Left lung (tissue), 4 donors: ENCODE measurements at regions not wholly inside any gene's neighbourhood (a gene's known extent, or its start where the extent isn't known, plus 50 kb on each side); places are given as distances from the start of the nearest gene placed in this dataset.

Source experiments
- ATAC-seq: fragments of 200-7000 bp; cut with Tn5 transposase; one replicate; pipeline ENCODE4 v1.9.1; 2020; ENCODE audit warnings: moderate library complexity
- DNase-seq, 4 donors: peaks; one replicate each; pipeline ENCODE4 v3.0.0-alpha.2; 2013 to 2020
- H3K27ac ChIP-seq, 2 donors: fragments of 200-600 bp; sonication (generic) in 1 of 2; one replicate each; pipeline versions ENCODE4 v1.5.0 to v1.8.0; 2020 to 2021
- H3K27me3 ChIP-seq, 2 donors: fragments of 200-600 bp; sonication (generic) in 1 of 2; one replicate each; pipeline versions ENCODE4 v1.5.0 to v1.8.0; 2020 to 2021
- H3K36me3 ChIP-seq, 2 donors: fragments of 200-600 bp; sonication (generic) in 1 of 2; one replicate each; pipeline versions ENCODE4 v1.5.0 to v1.8.0; 2020 to 2021
- H3K4me1 ChIP-seq, 2 donors: fragments of 200-600 bp; one replicate each; pipeline ENCODE4 v1.8.0; 2021
- H3K4me3 ChIP-seq, 2 donors: fragments of 200-600 bp; sonication (generic) in 1 of 2; one replicate each; pipeline versions ENCODE4 v1.5.0 to v1.8.0; 2020 to 2021; ENCODE audit warnings: mild to moderate bottlenecking in 1 of 2
- H3K9me3 ChIP-seq, 2 donors: fragments of 200-600 bp; sonication (generic) in 1 of 2; one replicate each; pipeline versions ENCODE4 v1.5.0 to v1.8.0; 2020 to 2021
- CTCF ChIP-seq, 2 donors: fragments of 200-600 bp; sonication (generic) in 1 of 2; IDR thresholded peaks; one replicate each; pipeline versions ENCODE4 v1.5.0 to v1.8.0; 2021; ENCODE audit warnings: antibody characterized with exemption in 2 of 2
- intact Hi-C, 2 donors: fragments of 100-400 bp; cut with DNase I; formaldehyde crosslinking; loops; one replicate each; pipeline versions ENCODE4 v1.11.2 to v1.14.2; 2022
- donor health status: DM: no; HTN: yes; CAD: no.
- donor health status: DM: no; HTN: no; CAD: no.

- no peak overlapping the region for H3K27ac ChIP-seq
- DNase-seq: no peak
- no peaks in the 10 kb centered on the region for H3K27me3 ChIP-seq
- ATAC-seq: no peak
- H3K4me1 ChIP-seq: no peaks in the 10 kb centered on the region
- H3K9me3 ChIP-seq: no peaks in the 10 kb centered on the region
- no peak overlapping the region for H3K4me3 ChIP-seq
- TF ChIP-seq CTCF (IDR thresholded peaks at IDR 0.05): no peak
- intact Hi-C loops: no loop called here
- H3K36me3 ChIP-seq: no peaks in the 10 kb centered on the region
Observed at GRCh38 chr12:60112763-60113162, 516.9 kb downstream of the SLC16A7 start.

GRCh38 chr12:60114169-60114568 lies 518.3 kb downstream of the SLC16A7 start:
- Histone ChIP-seq H3K4me1 (no peaks in the 10 kb centered on the region), H3K27me3 (no peaks in the 10 kb centered on the region), H3K27ac (no peak overlapping the region), H3K36me3 (no peaks in the 10 kb centered on the region), H3K4me3 (no peak overlapping the region), H3K9me3 (no peaks in the 10 kb centered on the region)
- no peak for TF ChIP-seq CTCF (IDR thresholded peaks at IDR 0.05)
- DNase-seq: no peak
- intact Hi-C loops: no loop called here
- no peak for ATAC-seq

GRCh38 chr12:60119327-60119726 lies 523.5 kb downstream of the SLC16A7 start:
- H3K36me3 ChIP-seq: no peaks in the 10 kb centered on the region
- intact Hi-C loops: no loop called here
- H3K4me3 ChIP-seq: no peak overlapping the region
- no peaks in the 10 kb centered on the region for H3K27me3 ChIP-seq
- no peak for DNase-seq
- no peaks in the 10 kb centered on the region for H3K4me1 ChIP-seq
- H3K27ac ChIP-seq: no peak overlapping the region
- no peak for ATAC-seq
- TF ChIP-seq CTCF (IDR thresholded peaks at IDR 0.05): no peak
- no peaks in the 10 kb centered on the region for H3K9me3 ChIP-seq

GRCh38 chr12:60120199-60120598 lies 524.4 kb downstream of the SLC16A7 start:
- ATAC-seq (no peak), DNase-seq (no peak)
- Histone ChIP-seq H3K27me3 (no peaks in the 10 kb centered on the region), H3K4me3 (no peak overlapping the region), H3K9me3 (no peaks in the 10 kb centered on the region), H3K4me1 (no peaks in the 10 kb centered on the region), H3K36me3 (no peaks in the 10 kb centered on the region), H3K27ac (no peak overlapping the region)
- intact Hi-C loops: no loop called here
- TF ChIP-seq CTCF (IDR thresholded peaks at IDR 0.05): no peak

GRCh38 chr12:60123557-60123956 lies 527.7 kb downstream of the SLC16A7 start:
- intact Hi-C loops: no loop called here
- Histone ChIP-seq H3K27me3 (no peaks in the 10 kb centered on the region), H3K36me3 (no peaks in the 10 kb centered on the region), H3K4me1 (no peaks in the 10 kb centered on the region), H3K9me3 (peaks cover 0 to 10% of the 10 kb centered on the region in 2 donors), H3K27ac (no peak overlapping the region), H3K4me3 (no peak overlapping the region)
- DNase-seq (no peak), ATAC-seq (no peak)
- no peak for TF ChIP-seq CTCF (IDR thresholded peaks at IDR 0.05)
